Chondrocyte (in vitro differentiated cells): ENCODE measurements at regions not wholly inside any gene's neighbourhood (a gene's known extent, or its start where the extent isn't known, plus 50 kb on each side); places are given as distances from the start of the nearest gene placed in this dataset.

Experiments
- DNase-seq: peaks from one replicate; pipeline ENCODE4 v3.0.0; 2021; ENCODE audit warnings: mixed read lengths, low spot score
- H3K27ac Mint-ChIP-seq: one replicate; pipeline ENCODE4 v1.8.0; 2021; ENCODE audit warnings: mild to moderate bottlenecking, moderate library complexity, mixed read lengths; ENCODE audit not compliant: unreplicated experiment
- H3K27me3 Mint-ChIP-seq: 2 replicates; pipeline ENCODE4 v1.8.0; 2021; ENCODE audit warnings: low read depth, mixed read lengths
- H3K36me3 Mint-ChIP-seq: 2 replicates; pipeline ENCODE4 v1.8.0; 2021; ENCODE audit warnings: low read depth, mixed read lengths
- H3K4me1 Mint-ChIP-seq: 2 replicates; pipeline ENCODE4 v1.8.0; 2021; ENCODE audit warnings: low read depth, mild to moderate bottlenecking, mixed read lengths
- H3K4me3 Mint-ChIP-seq: one replicate; pipeline ENCODE4 v1.8.0; 2021; ENCODE audit warnings: mild to moderate bottlenecking, moderate library complexity, mixed read lengths; ENCODE audit not compliant: unreplicated experiment
- H3K9me3 Mint-ChIP-seq: 2 replicates; pipeline ENCODE4 v1.8.0; 2021; ENCODE audit warnings: low read depth, mixed read lengths
- CTCF ChIP-seq: fragments of 200-600 bp; sonication (generic); IDR thresholded peaks from 2 replicates; pipeline ENCODE4 v1.5.0; 2021; ENCODE audit warnings: antibody characterized with exemption, mild to moderate bottlenecking, moderate library complexity

GRCh38 chr10:70962686-70963085 is 74.3 kb upstream of the PCBD1 start:
- H3K4me3 Mint-ChIP-seq: no peak overlapping the region
- peak; percentile 59 for DNase-seq
- no peaks in the 10 kb centered on the region for H3K36me3 Mint-ChIP-seq
- peaks cover 50% of the 10 kb centered on the region for H3K27me3 Mint-ChIP-seq
- H3K9me3 Mint-ChIP-seq: no peaks in the 10 kb centered on the region
- H3K4me1 Mint-ChIP-seq: no peaks in the 10 kb centered on the region
- no peak for TF ChIP-seq CTCF
- no peak overlapping the region for H3K27ac Mint-ChIP-seq

DNA sequence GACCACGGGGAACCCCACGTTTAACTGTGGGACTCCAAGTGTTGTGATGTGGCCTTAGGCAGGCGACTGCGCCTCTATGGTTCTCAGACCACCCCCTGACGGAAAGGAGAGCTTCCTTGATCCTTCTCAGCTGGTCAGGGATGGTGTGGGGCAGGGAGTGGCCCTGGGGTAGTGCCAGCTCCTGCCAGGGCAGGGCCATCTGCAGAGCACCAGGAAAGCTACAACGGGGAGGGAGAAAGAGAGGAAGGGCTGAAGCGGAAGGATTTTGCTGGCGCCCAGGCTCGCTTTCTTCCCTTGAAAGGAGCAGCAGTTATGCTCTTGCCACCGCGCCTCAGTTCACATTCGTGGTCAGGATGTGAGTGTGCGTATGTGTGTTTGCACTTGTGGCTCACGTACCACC is 74.9 kb upstream of the PCBD1 start:
- no peak for TF ChIP-seq CTCF
- no peaks in the 10 kb centered on the region for H3K9me3 Mint-ChIP-seq
- H3K4me1 Mint-ChIP-seq: no peaks in the 10 kb centered on the region
- H3K36me3 Mint-ChIP-seq: no peaks in the 10 kb centered on the region
- H3K4me3 Mint-ChIP-seq: no peak overlapping the region
- peaks cover 50% of the 10 kb centered on the region for H3K27me3 Mint-ChIP-seq
- no peak overlapping the region for H3K27ac Mint-ChIP-seq
- DNase-seq: peak; percentile 77

- no peak overlapping the region for H3K4me3 Mint-ChIP-seq
- peak; percentile 37 for DNase-seq
- no peaks in the 10 kb centered on the region for H3K4me1 Mint-ChIP-seq
- no peak for TF ChIP-seq CTCF
- H3K27me3 Mint-ChIP-seq: peaks cover 50% of the 10 kb centered on the region
- H3K27ac Mint-ChIP-seq: no peak overlapping the region
- H3K36me3 Mint-ChIP-seq: no peaks in the 10 kb centered on the region
- no peaks in the 10 kb centered on the region for H3K9me3 Mint-ChIP-seq
Observed at GRCh38 chr10:70964245-70964644, 75.9 kb upstream of the PCBD1 start.

DNA sequence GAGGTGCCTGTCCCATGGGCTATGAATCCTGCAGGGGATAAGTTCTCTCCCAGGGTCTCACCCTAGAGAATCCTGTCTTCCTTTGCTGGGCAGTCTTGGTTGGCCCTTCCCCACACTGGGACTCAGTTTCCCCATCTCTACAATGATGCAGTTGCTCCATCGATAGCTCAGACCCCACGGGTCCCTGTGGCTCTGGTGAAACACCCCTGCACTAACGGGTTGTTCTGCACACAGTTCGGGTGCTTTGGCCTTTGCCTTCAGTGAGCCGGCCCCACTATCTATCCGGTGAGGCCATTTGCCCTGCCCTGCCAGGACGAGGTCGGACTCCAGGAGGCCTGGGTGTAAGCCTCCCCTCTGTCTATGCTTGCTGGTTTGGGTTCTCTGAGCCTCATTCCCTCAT is 76.5 kb upstream of the PCBD1 start:
- Mint-ChIP-seq H3K9me3 (no peaks in the 10 kb centered on the region), H3K27me3 (peaks cover 50% of the 10 kb centered on the region), H3K36me3 (no peaks in the 10 kb centered on the region), H3K27ac (no peak overlapping the region), H3K4me1 (no peaks in the 10 kb centered on the region), H3K4me3 (no peak overlapping the region)
- TF ChIP-seq CTCF: no peak
- DNase-seq: peak; percentile 67

- H3K4me1 Mint-ChIP-seq: no peaks in the 10 kb centered on the region
- no peaks in the 10 kb centered on the region for H3K9me3 Mint-ChIP-seq
- H3K27ac Mint-ChIP-seq: no peak overlapping the region
- no peak for TF ChIP-seq CTCF
- no peaks in the 10 kb centered on the region for H3K36me3 Mint-ChIP-seq
- peak; percentile 65 for DNase-seq
- H3K27me3 Mint-ChIP-seq: peaks cover 56% of the 10 kb centered on the region
- H3K4me3 Mint-ChIP-seq: no peak overlapping the region
Observed at GRCh38 chr10:70965566-70965965, 77.2 kb upstream of the PCBD1 start.
